K562 (cell line): ENCODE measurements at regions not wholly inside any gene's neighbourhood (a gene's known extent, or its start where the extent isn't known, plus 50 kb on each side); places are given as distances from the start of the nearest gene placed in this dataset.

Experiments used
- ATF2 ChIP-seq: sonication (generic); formaldehyde crosslinking; IDR thresholded peaks from 2 replicates; pipeline ENCODE4 v1.8.1; 2022; ENCODE audit warnings: missing genetic modification reagents
- E4F1 ChIP-seq: fragments of 250-450 bp; sonication (Bioruptor Pico); IDR thresholded peaks from 2 replicates; pipeline ENCODE4 v1.5.0; 2021; ENCODE audit warnings: mild to moderate bottlenecking, borderline replicate concordance
- GTF2F1 ChIP-seq: IDR thresholded peaks from 2 replicates; pipeline ENCODE4 v1.6.1; 2011; ENCODE audit warnings: low read depth, low read length, improper control_type of control experiment
- MYC ChIP-seq, 2 experiments: fragments of 250-450 bp in 1 of 2; sonication (Bioruptor Pico) in 1 of 2; IDR thresholded peaks; 2 replicates each; pipeline versions ENCODE4 v1.5.1 to v1.6.1; 2012 to 2021; ENCODE audit warnings: low read depth in 2 of 2, borderline replicate concordance in 1 of 2, improper control_type of control experiment in 1 of 2, low read length in 1 of 2, mild to moderate bottlenecking in 1 of 2, moderate library complexity in 1 of 2
- NFIC ChIP-seq: fragments of 450-650 bp; IDR thresholded peaks from 2 replicates; pipeline ENCODE4 v1.6.1; 2017; ENCODE audit warnings: mild to moderate bottlenecking, inconsistent platforms
- POLR2A ChIP-seq: fragments of 450-650 bp; conservative IDR thresholded peaks from 2 replicates; pipeline ENCODE4 v1.6.1; 2016
- TAF15 ChIP-seq: fragments of 200-400 bp; formaldehyde crosslinking; IDR thresholded peaks from 2 replicates; pipeline ENCODE4 v1.6.1; 2017; ENCODE audit warnings: mild to moderate bottlenecking, low read depth, low read length, moderate library complexity
- TOE1 ChIP-seq, 2 experiments: fragments of 450-650 bp in 1 of 2; sonication (generic) in 1 of 2; formaldehyde crosslinking in 1 of 2; IDR thresholded peaks; 2 replicates each; pipeline versions ENCODE4 v1.7.1 to v1.8.0; 2016 to 2022; ENCODE audit warnings: borderline replicate concordance in 2 of 2, mild to moderate bottlenecking in 2 of 2, antibody characterized with exemption in 1 of 2, inconsistent platforms in 1 of 2, low read depth in 1 of 2, missing genetic modification reagents in 1 of 2, moderate library complexity in 1 of 2
- ZNF197 ChIP-seq: fragments of 200-800 bp; sonication (Bioruptor generic); IDR thresholded peaks from 2 replicates; pipeline ENCODE4 v1.6.1; 2016; ENCODE audit warnings: low read depth, missing genetic modification characterization, missing compliant biosample characterization
- ZNF79 ChIP-seq: fragments of 250-450 bp; sonication (Bioruptor Pico); IDR thresholded peaks from 2 replicates; pipeline ENCODE4 v1.4.0; 2020; ENCODE audit warnings: low read depth, mild to moderate bottlenecking, moderate library complexity

GRCh38 chr1:112770724-112771123, 55.6 kb upstream of the PPM1J start:
- TF ChIP-seq ZNF79 (CRISPR knock-in tag), result no peak
- TF ChIP-seq E4F1 (CRISPR knock-in tag), result no peak
- no peak for TF ChIP-seq MYC (IDR thresholded peaks at IDR 0.05; ENCODE audit: low read depth, low read length)
- no peak for TF ChIP-seq MYC (CRISPR knock-in tag; IDR thresholded peaks at IDR 0.05; ENCODE audit: borderline replicate concordance, low read depth)
- TF ChIP-seq ZNF197 (CRISPR knock-in tag), result no peak
- TF ChIP-seq POLR2A, result no peak
- TF ChIP-seq GTF2F1, result no peak
- no peak for TF ChIP-seq ATF2 (CRISPR knock-in tag)
- no peak for TF ChIP-seq TAF15
- TF ChIP-seq TOE1 (IDR thresholded peaks at IDR 0.05; ENCODE audit: borderline replicate concordance), result no peak
- no peak for TF ChIP-seq TOE1 (CRISPR knock-in tag; IDR thresholded peaks at IDR 0.05; ENCODE audit: borderline replicate concordance, low read depth)
- no peak for TF ChIP-seq NFIC
